ENCODE measurements at regions not wholly inside any gene's neighbourhood (a gene's known extent, or its start where the extent isn't known, plus 50 kb on each side); places are given as distances from the start of the nearest gene placed in this dataset.
A peak's percentile ranks its signal among the peaks of the same experiment; 100 is the strongest.
"Not testable (repeated sequence)": the region's sequence is repeated elsewhere in the genome, so short reads cannot be mapped to it uniquely, and the experiment has no call there.

GRCh38 chr1:99502400-99502799, 143.5 kb upstream of the PALMD start:
- DNase-seq = no peak

- DNase-seq = no peak
Observed at GRCh38 chr1:99503276-99503747, 142.6 kb upstream of the PALMD start.

GRCh38 chr1:99504287-99504686, 141.6 kb upstream of the PALMD start:
- no peak for DNase-seq

GRCh38 chr1:99506631-99507030, 139.3 kb upstream of the PALMD start:
- no peak for DNase-seq

GRCh38 chr1:99507446-99507845, 138.5 kb upstream of the PALMD start:
- not testable (repeated sequence) for DNase-seq

- no peak for DNase-seq
Observed at GRCh38 chr1:99507906-99508732, 137.8 kb upstream of the PALMD start.

- DNase-seq = not testable (repeated sequence)
Observed at GRCh38 chr1:99508733-99509445, 137.0 kb upstream of the PALMD start.

GRCh38 chr1:99514823-99515552, 130.9 kb upstream of the PALMD start:
- DNase-seq = not testable (repeated sequence)

GRCh38 chr1:99516141-99516540, 129.8 kb upstream of the PALMD start:
- DNase-seq = no peak

GRCh38 chr1:99520121-99520520, 125.8 kb upstream of the PALMD start:
- no peak for DNase-seq

- no peak for DNase-seq
Observed at GRCh38 chr1:99525331-99525730, 120.6 kb upstream of the PALMD start.

- DNase-seq = no peak
Observed at GRCh38 chr1:99527078-99527477, 118.8 kb upstream of the PALMD start.

GRCh38 chr1:99527545-99527944, 118.4 kb upstream of the PALMD start:
- DNase-seq = no peak

- DNase-seq = no peak
Observed at GRCh38 chr1:99529002-99529401, 116.9 kb upstream of the PALMD start.

- no peak for DNase-seq
Observed at GRCh38 chr1:99531578-99532275, 114.2 kb upstream of the PALMD start.

GRCh38 chr1:99532276-99532580, 113.7 kb upstream of the PALMD start:
- no peak for DNase-seq

- DNase-seq = no peak
Observed at GRCh38 chr1:99533909-99534637, 111.8 kb upstream of the PALMD start.

- peak; percentile 18 for DNase-seq
Observed at GRCh38 chr1:99534638-99534930, 111.3 kb upstream of the PALMD start.

- DNase-seq = no peak
Observed at GRCh38 chr1:99535470-99536164, 110.3 kb upstream of the PALMD start.

- DNase-seq = no peak
Observed at GRCh38 chr1:99537886-99538617, 107.9 kb upstream of the PALMD start.

GRCh38 chr1:99538618-99538956, 107.3 kb upstream of the PALMD start:
- no peak for DNase-seq
